Stimulated activated naive CD8-positive, alpha-beta T cell treated with anti-CD3 and anti-CD28 coated beads, Interleukin-15, Interleukin-2, amounts not matched to agents 100 U/mL and 50 U/mL, for 24 hours (primary cell): ENCODE measurements at regions not wholly inside any gene's neighbourhood (a gene's known extent, or its start where the extent isn't known, plus 50 kb on each side); places are given as distances from the start of the nearest gene placed in this dataset.

Experiments
- ATAC-seq: fragments of 150-1000 bp; cut with Tn5 transposase; one replicate; pipeline ENCODE4 v1.10.0; 2021
- DNase-seq: peaks from one replicate; pipeline ENCODE4 v3.0.0; 2021

DNA sequence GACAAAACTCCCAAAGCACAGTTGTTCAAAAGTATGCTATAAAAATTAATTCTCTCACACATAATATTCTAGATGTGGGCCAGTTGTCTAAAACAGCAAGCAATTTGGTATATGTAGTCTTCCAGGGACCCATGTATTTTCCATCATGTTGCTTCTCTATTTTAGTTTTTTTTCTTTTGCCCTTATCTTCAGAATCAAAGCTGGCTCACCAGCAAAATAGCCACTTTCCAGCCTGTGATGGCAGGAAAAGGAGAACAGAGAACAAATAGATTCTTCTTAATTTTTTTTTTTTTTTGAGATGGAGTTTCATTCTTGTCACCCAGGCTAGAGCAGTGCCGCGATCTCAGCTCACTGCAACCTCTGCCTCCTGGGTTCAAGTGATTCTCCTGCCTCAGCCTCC is 680.8 kb upstream of the TENM3 start:
- DNase-seq = no peak
- no peak for ATAC-seq

DNA sequence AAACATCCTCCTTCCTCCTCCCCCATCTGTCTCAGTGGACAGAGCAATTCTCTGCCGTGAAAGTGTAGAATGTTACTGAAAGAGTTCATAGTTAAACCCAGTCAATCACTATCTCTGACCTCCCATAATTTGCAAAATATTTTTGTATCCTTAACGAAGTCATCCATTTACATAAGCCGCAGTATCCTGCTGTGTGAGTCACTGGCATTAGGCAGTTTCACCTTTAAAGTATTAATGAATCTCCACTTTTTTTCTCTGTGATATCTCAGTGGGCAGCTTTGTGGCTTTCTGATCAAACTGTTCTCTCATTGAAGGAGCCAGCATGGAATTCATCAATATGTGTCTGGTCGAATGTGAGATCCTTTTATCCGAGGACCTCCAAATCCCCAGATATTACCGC is 678.6 kb upstream of the TENM3 start:
- ATAC-seq (no peak), DNase-seq (no peak)

- no peak for DNase-seq
- ATAC-seq = no peak
These were observed 676.7 kb upstream of the TENM3 start for GRCh38 chr4:181566490-181566889.

DNA sequence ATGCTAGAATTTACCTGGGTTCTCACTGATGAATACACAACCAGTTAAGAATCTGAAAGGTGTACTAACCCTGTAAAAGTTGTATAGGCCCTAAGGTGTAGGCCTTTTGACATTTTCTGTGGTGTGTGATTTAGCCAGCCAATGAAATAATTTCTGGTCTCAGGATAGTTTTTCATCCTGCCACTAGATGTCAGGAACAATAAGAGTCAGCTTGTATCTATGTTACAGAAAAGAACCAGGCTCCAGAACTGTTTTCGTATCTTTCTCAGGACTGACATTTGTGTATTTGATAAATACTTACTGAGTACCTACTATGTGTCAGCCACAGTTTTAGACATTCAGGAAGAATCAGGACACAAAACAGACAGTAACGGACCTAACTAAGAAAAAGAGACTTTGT is 673.6 kb upstream of the TENM3 start:
- DNase-seq (no peak), ATAC-seq (no peak)

DNA sequence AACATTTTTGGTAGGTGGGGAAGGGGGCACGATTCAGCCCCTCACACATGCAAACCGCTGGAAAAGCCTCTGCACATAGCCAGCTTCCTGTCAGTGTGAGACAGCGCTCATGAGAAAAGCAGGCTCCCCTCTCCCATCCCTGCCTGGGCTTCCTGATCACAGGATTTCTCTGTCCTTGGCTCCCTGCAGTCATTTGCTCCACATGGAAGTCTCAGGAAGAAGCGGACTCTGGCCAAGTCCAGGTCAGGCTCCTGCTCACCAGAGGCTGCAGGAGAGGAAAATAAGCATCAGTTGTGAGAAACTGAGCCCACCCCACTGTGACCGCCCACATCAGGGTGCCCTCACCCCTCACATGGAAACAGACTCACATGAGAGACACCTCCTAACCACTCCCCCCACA is 664.3 kb upstream of the TENM3 start:
- DNase-seq (no peak), ATAC-seq (no peak)

DNA sequence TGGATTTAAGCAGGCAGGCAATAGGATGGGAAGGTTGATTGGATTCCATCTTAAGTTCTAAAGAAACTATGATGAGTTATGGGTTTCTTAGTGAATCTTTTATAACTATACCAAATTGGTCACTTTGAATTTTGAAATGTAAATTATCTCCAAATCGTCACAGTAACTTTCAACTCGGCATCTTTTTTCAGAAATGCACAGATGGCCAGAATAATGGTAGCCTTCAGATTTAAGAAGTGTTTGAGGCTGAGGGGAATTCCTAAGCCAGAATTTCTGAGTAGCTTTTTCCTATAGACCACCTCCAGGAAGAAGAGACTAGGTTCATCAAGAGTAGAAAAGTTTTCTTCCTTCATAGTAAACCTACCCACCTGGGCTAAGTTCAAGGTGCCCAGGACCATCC is 663.7 kb upstream of the TENM3 start:
- no peak for ATAC-seq
- no peak for DNase-seq

- ATAC-seq (no peak), DNase-seq (no peak)
These were observed 661.2 kb upstream of the TENM3 start for GRCh38 chr4:181581983-181582382.

DNA sequence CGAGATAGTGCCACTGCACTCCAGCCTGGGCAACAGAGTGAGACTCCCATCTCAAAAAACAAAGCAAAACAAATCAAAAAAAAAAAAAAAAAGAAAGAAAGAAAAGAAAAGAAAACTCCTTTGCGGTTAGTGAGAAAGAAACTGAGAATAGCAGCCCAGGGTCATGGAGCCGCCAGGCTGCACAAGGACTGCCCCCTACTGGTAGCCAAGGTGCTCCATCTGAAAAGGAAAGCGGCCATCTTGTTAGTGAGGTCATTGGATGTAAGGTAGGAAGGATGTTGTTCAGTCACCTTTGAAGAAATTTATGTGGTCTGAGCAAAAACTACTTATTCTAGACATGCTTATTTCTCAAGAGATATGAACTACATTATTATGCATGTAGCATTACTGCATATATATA is 660.6 kb upstream of the TENM3 start:
- ATAC-seq = no peak
- DNase-seq = no peak

- no peak for ATAC-seq
These were observed 654.4 kb upstream of the TENM3 start for GRCh38 chr4:181588733-181589302.

GRCh38 chr4:181592221-181592745 is 650.9 kb upstream of the TENM3 start:
- ATAC-seq (no peak), DNase-seq (no peak)

More at GRCh38 chr4:181588733-181589302, 654.4 kb upstream of the TENM3 start:
- DNase-seq = no peak

DNA sequence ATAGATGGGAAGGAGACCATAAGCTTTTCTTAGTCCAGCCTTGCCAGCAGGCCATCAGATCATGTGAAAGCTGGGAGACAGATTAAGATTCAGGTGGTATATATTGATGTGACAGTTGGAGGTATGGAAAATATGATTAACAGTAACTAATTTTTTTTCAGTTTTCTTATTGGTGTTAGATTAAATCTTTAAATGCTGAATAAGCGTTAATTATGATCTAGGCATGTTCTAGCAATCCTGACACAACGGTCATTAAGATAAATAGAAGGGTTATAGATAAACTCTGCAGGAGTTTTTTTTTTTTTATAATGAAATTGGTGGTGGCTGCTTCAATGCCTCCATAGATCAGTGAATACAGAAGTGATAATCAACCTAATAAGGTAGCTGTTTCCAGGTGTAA is 649.5 kb upstream of the TENM3 start:
- ATAC-seq (no peak), DNase-seq (no peak)

- DNase-seq (no peak), ATAC-seq (no peak)
These were observed 649.0 kb upstream of the TENM3 start for GRCh38 chr4:181594188-181594587.

- no peak for ATAC-seq
- no peak for DNase-seq
These were observed 647.5 kb upstream of the TENM3 start for GRCh38 chr4:181595716-181596115.

GRCh38 chr4:181597766-181598165 is 645.4 kb upstream of the TENM3 start:
- DNase-seq (no peak), ATAC-seq (no peak)

- no peak for ATAC-seq
- no peak for DNase-seq
These were observed 644.1 kb upstream of the TENM3 start for GRCh38 chr4:181599134-181599533.

- no peak for DNase-seq
- no peak for ATAC-seq
These were observed 642.1 kb upstream of the TENM3 start for GRCh38 chr4:181601103-181601502.

DNA sequence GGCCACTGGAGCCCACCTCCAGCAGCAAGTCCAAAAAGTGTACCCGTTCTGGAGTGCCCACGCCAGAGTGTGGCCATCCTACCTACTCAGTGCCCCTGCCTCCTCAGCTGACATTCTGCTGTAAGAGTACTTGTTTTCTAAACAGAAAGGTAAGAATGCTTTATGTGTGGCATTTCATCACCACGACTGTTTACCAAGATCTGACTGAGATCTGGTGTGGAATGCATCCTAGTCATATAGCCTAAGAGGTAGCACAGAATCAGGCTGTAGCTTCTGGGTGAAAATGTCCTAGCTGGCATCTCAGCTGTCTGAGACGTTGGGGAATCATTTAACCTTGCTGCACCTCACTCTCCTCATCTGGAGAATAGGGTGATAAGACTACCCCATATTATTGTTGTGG is 638.7 kb upstream of the TENM3 start:
- DNase-seq (no peak), ATAC-seq (no peak)

- no peak for ATAC-seq
- no peak for DNase-seq
These were observed 636.9 kb upstream of the TENM3 start for GRCh38 chr4:181606300-181606699.

GRCh38 chr4:181608181-181608580 is 635.0 kb upstream of the TENM3 start:
- ATAC-seq (no peak), DNase-seq (no peak)

GRCh38 chr4:181611033-181611711 is 632.0 kb upstream of the TENM3 start:
- DNase-seq (no peak), ATAC-seq (no peak)

- no peak for DNase-seq
- ATAC-seq = no peak
These were observed 631.1 kb upstream of the TENM3 start for GRCh38 chr4:181611946-181612600.

- no peak for ATAC-seq
- DNase-seq = no peak
These were observed 630.0 kb upstream of the TENM3 start for GRCh38 chr4:181613200-181613599.

DNA sequence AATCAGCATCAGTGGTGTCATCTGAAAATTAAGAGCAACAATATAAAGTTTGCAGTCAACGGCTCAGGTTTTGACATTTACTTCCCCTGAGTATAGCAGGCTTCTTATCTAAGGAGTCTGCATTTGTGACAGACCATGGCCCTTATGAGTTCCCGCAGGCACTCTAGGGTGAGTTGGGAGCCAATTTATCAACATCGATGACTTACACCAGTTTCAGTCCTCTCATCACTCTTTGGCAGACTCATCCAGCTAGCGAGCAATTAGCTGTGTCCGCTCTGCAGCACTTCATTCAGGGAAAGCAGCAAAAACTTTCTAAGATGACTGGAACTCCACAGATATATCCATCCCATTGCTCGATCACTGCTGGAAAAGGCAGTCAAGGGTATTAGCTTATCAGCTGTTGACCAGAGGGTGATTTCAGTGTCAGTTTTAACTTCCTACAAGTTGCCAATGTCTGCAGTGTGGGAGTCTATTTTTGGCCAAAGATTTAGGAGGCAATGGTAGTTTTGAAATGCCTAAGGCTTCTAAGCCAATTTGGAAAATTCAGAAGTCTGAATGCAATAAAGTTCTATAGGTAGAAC is 625.1 kb upstream of the TENM3 start:
- ATAC-seq (no peak), DNase-seq (no peak)
